Lung (tissue), 11 donors: ENCODE measurements at regions not wholly inside any gene's neighbourhood (a gene's known extent, or its start where the extent isn't known, plus 50 kb on each side); places are given as distances from the start of the nearest gene placed in this dataset.
A peak's percentile ranks its signal among the peaks of the same experiment; 100 is the strongest.

Source experiments
- ATAC-seq: fragments of 200-7000 bp; cut with Tn5 transposase; one replicate; pipeline ENCODE4 v1.9.1; 2020; ENCODE audit warnings: moderate number of reproducible peaks; ENCODE audit not compliant: insufficient read depth, low FRiP score
- DNase-seq, 3 donors: peaks; one replicate each; pipeline ENCODE4 v3.0.0-alpha.2; 2013 to 2017
- H3K27ac ChIP-seq, 2 donors: one replicate each; pipeline ENCODE4 v1.5.1; 2013; ENCODE audit warnings: mild to moderate bottlenecking in 2 of 2, moderate library complexity in 2 of 2, control low read depth in 1 of 2, inconsistent platforms in 1 of 2, low read depth in 1 of 2, low read length in 1 of 2
- H3K27me3 ChIP-seq, 3 donors: one replicate each; pipeline ENCODE4 v1.5.1; 2013; ENCODE audit warnings: low read length in 2 of 3; ENCODE audit not compliant: control insufficient read depth in 3 of 3, insufficient read depth in 3 of 3
- H3K36me3 ChIP-seq, 4 donors: one replicate each; pipeline ENCODE4 v1.5.1; 2013; ENCODE audit warnings: low read length in 4 of 4, mild to moderate bottlenecking in 1 of 4, moderate library complexity in 1 of 4; ENCODE audit not compliant: control insufficient read depth in 4 of 4, insufficient read depth in 4 of 4
- H3K4me1 ChIP-seq, 5 donors: one replicate each; pipeline ENCODE4 v1.5.1; 2013; ENCODE audit warnings: low read length in 5 of 5, mild to moderate bottlenecking in 2 of 5, moderate library complexity in 1 of 5; ENCODE audit not compliant: control insufficient read depth in 5 of 5, insufficient read depth in 5 of 5
- H3K4me3 ChIP-seq: one replicate; pipeline ENCODE4 v1.5.1; 2013; ENCODE audit warnings: mild to moderate bottlenecking, control low read depth, moderate library complexity
- H3K9ac ChIP-seq, 2 donors: one replicate each; pipeline ENCODE4 v1.5.1; 2013; ENCODE audit warnings: low read length in 2 of 2, control low read depth in 1 of 2; ENCODE audit not compliant: insufficient read depth in 1 of 2
- H3K9me3 ChIP-seq, 4 donors: one replicate each; pipeline ENCODE4 v1.5.1; 2013; ENCODE audit warnings: low read length in 3 of 4, mild to moderate bottlenecking in 1 of 4, moderate library complexity in 1 of 4; ENCODE audit not compliant: control insufficient read depth in 4 of 4, insufficient read depth in 3 of 4
- CTCF ChIP-seq: IDR thresholded peaks from 2 replicates; pipeline ENCODE4 v1.5.1; 2012; ENCODE audit warnings: mild to moderate bottlenecking; ENCODE audit errors: control extremely low read depth, extremely low read depth
- WGBS, 2 donors: extraction: QIAGEN DNeasy Blood & Tissue Kit; methylation state at CpG; one replicate each; pipeline ENCODE4 v1.1.7; 2013; 5-methylcytosine and 5-hydroxymethylcytosine counted together
- donor health status: control.
- donor health status: control.
- donor health status: Bipolar disorder and iron deficiency.
- donor health status: healthy.
- donor health status: DM: yes; HTN: yes; CAD: no.

- no peak for TF ChIP-seq CTCF
- Histone ChIP-seq H3K4me1 (no peaks in the 10 kb centered on the region), H3K9ac (no peak overlapping the region), H3K27me3 (no peaks in the 10 kb centered on the region), H3K9me3 (no peaks in the 10 kb centered on the region), H3K36me3 (no peaks in the 10 kb centered on the region), H3K4me3 (no peak overlapping the region), H3K27ac (no peak overlapping the region)
- ATAC-seq (no peak), DNase-seq (no peak)
- 92 to 94% methylated on average over 14 of the region's 14 CpGs for WGBS, 2 donors
These were observed 2204.5 kb downstream of the ARAP2 start for GRCh38 chr4:34039766-34040165.

DNA sequence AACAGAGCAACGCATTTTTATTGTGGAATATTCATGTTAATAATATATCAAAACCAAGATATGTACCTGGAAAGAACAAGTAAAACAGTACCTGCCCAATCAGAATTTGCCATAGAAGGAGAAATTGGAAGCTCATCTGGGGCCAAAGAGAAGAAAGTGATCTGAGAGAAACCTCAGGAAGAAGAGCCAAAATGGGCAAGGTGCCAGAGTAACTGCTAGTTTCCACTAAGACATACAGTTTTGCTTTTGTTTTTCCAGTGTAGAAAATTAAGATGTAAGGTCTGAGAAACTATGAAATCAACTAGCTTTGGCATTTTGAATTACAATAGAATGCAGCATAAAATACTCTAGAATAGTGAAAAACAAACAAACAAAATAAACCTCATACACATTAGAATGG, 2201.2 kb downstream of the ARAP2 start:
- no peak overlapping the region for H3K27ac ChIP-seq
- H3K9ac ChIP-seq: no peak overlapping the region
- no peaks in the 10 kb centered on the region for H3K36me3 ChIP-seq
- 94% methylated on average over 1 of the region's 1 CpG for WGBS, 2 donors
- H3K4me3 ChIP-seq: no peak overlapping the region
- H3K9me3 ChIP-seq: no peaks in the 10 kb centered on the region
- TF ChIP-seq CTCF: no peak
- H3K27me3 ChIP-seq: no peaks in the 10 kb centered on the region
- no peaks in the 10 kb centered on the region for H3K4me1 ChIP-seq
- ATAC-seq (no peak), DNase-seq (peak in 2 of 3 donors; percentile 13 to 50)

DNA sequence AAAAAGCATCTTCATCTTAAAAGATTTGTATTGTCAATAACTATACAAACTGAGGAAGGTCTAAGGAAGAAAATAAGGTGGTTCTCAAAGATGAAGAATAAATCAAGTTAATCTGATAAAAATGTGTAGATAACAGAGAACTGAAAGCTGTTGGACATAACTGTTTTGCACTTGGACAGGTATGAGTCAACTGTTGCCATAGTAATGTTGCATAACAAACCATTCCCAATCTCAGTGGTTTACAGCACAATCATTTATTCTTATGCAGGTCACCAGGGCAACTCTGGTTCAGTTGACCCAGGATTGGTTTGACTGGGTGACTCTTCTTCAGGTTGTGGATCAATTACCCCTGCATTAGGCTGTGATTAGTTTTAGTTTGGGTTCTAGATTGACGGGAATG, 2197.7 kb downstream of the ARAP2 start:
- H3K9me3 ChIP-seq: no peaks in the 10 kb centered on the region
- ATAC-seq: no peak
- 92 to 95% methylated on average over 1 of the region's 1 CpG for WGBS, 2 donors

More for the DNA sequence above, 2197.7 kb downstream of the ARAP2 start:
- H3K9ac ChIP-seq: no peak overlapping the region
- no peak overlapping the region for H3K4me3 ChIP-seq
- H3K27me3 ChIP-seq: no peaks in the 10 kb centered on the region
- DNase-seq: no peak
- no peaks in the 10 kb centered on the region for H3K36me3 ChIP-seq
- no peaks in the 10 kb centered on the region for H3K4me1 ChIP-seq
- TF ChIP-seq CTCF: no peak
- H3K27ac ChIP-seq: no peak overlapping the region
